HG03108 (cell line): ENCODE measurements at regions not wholly inside any gene's neighbourhood (a gene's known extent, or its start where the extent isn't known, plus 50 kb on each side); places are given as distances from the start of the nearest gene placed in this dataset.
"Not testable (repeated sequence)": the region's sequence is repeated elsewhere in the genome, so short reads cannot be mapped to it uniquely, and the experiment has no call there.

Experiments used
- ATAC-seq: cut with Tn5 transposase; IDR thresholded peaks from one replicate; pipeline ENCODE4 v1.9.1; 2021; ENCODE audit warnings: moderate library complexity; ENCODE audit not compliant: unreplicated experiment

DNA sequence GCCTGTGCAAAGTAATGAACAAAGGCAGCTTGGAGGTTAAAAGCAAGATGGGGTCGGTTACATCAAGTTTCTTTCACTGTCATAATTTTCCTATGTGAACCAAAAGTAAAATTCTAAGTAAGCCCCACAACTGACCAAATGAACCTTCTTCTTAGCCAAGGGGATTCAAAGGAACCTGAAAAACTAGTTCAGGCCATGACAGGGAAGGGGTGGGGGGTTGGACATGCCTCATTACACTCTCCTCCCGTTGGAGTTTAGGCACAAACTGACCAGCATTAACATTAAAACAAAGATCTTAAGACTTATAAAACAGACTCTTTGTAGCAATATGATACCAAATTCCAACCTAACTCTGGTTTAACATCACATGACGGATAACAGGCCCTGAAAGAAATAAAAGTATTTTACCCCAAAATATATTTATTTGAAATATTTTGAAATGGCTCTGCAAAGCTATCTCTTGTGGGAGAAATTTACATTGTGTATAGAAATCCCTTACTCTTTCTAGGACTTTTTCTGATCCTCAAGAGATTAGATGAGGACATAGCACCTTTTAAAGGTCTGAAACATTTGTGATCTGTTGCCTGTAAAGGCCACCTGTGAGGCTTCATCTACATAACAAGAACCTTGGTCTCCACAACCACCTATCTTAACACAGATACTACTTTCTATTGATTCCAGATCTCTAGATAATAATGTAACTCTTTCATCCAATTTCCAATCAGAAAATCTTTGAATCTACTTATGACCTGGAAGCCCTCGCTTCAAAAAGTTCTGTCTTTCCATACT, 1829.0 kb upstream of the MIR17HG start:
- no peak for ATAC-seq

DNA sequence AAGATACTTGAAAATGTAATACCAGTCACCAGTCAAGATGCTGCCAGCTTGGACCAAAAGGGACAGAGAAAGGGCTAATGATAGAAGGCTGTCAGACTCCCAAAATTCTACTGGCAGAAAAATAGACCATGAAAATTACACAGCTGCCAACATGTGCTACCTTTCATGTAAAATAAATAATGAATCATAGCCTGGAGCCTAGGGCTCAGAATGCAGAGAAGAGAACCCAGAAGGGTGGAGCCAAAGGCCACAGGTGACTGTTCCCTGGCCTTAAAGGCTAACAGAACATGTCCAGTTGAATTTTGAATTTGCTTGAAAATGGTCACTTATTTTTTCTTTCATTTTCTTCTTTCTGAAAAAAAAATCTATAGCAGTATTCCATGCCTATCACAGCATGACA, 1827.0 kb upstream of the MIR17HG start:
- no peak for ATAC-seq

DNA sequence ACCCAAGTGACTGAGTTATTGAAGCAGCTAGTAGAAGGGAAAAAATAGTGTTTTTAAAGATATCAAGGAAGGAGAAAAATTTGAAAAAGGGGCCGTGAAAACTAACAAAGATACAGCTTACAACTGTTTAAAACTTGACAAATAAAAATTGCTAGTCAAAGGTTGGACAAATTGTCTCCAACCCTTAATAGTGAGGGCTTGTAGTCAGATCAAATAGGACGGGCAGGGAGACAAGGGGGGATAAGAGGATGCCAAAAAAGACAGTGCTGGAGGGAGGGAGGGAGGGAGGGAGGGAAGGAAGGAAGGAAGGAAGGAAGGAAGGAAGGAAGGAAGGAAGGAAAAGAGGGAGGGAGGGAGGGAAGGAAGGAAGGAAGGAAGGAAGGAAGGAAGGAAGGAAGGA, 1825.8 kb upstream of the MIR17HG start:
- ATAC-seq: not testable (repeated sequence)

DNA sequence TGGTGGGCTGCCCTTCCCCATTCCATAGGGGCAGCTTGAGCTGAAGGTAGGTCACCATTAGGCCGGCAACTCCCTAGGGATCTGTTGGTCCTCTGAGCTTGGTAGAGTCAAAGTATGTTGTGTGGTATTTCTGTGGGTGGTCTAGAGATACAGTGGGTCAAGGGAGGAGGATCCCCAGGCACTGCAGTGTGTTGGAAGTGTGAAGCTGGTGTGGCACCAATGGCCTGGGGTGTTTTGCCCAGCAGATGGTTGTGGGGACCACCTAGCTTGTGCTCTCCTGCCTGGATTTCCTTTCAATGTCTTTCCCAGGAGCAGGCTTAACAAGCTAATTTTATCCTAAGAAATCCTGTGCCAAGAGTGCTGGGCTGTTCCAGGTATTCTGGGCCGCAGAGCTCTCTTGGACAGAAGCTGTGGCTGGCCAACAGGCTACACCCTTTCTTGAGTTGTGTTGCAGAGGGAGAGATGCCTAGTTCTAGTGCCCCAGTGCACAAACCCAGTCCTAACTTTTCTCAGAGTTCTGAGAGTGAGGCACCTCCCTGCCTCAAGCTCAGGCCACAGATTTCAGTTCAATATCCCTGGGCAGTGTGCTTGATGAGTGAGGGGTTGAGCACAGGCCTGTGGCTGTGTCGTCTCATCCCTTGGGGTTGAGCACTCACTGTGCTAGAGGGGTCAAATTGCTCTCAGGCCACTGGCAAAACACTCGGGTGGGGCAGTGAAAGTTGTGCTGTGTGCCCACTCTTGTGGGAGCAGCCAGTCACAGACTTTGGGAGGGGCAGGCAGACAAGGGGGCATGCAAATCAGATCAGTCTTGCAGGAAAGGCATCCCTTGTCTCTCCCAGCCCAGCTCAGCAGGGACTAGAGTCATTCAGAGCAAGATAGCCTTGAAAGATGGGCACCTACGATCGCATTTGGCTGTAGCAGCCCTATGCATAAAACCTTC, 1806.1 kb upstream of the MIR17HG start:
- no peak for ATAC-seq

DNA sequence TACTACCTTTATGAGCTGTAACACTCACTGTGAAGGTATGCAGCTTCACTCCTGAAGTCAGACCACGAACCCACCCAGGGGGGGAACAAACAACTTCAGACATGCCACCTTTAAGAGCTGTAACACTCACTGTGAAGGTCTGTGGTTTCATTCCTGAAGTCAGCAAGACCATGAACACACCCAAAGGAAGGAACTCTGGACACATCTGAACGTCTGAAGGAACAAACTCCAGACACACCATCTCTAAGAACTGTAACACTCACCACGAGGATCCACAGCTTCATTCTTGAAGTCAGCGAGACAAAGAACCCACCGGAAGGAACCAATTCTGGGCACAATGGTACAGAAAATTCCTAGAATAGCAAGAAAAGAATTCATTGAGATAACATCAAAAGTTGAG, 1796.5 kb upstream of the MIR17HG start:
- ATAC-seq: no peak

DNA sequence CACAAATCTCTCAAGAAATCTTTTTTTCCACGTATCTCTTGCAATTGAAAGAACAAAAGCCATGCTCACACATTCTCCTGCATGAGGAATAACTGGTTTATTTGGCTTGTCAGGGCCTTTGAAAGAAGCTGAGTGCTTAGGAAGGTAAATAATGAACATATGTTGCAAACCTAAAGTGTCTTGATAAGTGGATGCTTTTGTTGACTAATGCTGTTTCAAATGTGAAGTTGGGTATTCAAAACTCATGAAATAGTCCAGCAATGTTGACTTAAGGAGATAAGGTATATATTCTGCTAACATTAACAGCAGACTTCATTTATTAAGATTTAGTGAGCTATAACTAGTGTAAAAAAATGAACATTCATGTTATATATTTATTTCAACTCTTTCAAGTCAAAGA, 1792.7 kb upstream of the MIR17HG start:
- ATAC-seq: no peak

DNA sequence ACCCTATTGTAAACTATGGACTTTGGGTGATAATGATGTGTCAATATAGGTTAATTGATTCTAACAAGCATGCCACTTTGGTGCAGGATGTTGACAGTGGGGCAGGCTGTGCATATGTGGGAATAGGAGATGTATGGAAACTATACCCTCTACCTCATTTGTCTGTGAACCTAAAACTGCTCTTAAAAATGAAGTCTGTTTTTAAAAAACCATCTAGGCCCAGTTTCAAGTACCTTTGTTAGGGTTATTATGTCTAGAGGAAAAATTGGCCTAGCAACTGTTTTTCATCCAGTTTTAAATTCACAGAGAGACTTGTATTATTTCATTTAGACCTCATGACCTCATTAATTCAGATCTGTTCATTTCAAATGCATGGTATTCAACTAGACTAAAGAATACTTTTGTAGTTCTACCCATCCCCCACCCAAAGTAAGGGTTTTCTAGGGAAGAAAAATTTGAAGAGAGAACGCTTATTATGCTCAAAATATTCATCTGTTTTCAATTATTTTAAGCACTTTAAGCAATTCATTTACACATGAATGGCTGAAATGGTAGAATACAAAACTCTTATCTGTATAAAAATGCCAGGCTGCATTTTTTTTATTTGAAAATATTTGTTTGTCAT, 1781.9 kb upstream of the MIR17HG start:
- no peak for ATAC-seq

DNA sequence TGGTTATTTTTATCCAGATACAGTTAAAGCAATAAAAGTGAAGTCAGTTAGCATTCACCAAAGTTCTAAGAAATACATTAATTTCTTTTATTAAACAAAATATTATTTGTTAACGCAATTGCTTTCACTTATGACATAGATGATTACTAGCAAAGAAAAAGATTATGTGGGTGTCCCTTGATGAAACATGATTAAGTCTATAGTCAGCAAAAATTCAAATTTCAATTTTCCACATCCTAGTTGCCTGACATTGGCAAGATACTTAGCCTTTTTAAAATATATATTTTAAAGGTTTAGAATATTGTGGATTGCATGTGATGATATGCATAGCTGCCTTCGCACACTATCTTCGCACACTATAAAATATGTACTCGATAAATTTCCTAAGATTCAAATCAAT, 1780.5 kb upstream of the MIR17HG start:
- no peak for ATAC-seq

DNA sequence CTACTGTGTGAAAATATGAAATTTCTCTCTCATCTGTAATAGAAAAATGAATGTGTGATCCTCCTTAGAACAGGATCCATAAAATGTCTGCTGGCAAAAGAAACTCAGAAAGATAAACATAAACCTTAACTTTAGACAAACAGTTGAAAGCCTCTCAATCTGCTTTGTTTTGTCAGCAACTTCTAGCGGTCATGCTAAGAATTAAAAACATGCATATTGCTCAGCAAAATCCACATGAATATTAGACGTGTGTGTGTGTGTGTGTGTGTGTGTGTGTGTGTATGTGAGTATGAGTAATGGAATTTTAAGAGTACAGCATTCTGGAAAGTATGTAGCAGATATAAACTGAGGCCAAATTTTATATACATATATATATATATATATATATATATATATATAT, 1779.2 kb upstream of the MIR17HG start:
- no peak for ATAC-seq

DNA sequence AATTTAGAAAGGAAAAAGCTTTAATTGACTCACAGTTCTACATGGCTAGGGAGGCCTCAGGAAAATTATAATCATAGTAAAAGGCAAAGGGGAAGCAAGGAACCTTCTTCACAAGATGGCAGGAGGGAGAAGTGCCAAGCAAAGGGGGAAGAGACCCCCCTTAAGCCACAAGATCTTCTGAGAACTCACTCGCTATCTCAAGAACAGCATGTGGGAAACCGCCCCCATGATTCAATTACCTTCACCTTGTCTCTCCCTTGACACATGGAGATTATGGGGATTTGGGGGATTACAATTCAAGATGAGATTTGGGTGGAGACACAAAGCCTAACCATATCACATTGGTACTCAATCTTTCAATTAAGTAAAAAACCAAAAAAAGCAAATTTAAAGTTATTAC, 1778.7 kb upstream of the MIR17HG start:
- ATAC-seq: no peak

DNA sequence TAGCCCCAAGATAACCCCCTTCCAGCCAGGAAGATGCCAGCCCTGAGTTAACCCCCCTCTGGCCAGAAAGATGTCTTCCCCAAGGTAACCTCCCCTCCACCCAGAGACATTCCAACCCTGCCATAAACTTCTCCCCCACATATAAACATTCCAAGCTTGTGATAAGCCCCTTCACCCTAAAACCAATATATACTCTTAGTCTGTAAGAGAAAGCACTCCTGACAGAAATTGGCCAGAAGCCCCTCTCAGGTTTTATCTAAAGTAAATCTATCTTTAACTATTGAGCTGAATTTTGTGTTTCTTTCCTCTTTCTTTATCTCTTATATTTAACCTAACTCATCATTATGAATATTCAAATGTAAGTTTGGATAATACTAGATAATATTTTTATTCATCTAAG, 1775.8 kb upstream of the MIR17HG start:
- no peak for ATAC-seq

DNA sequence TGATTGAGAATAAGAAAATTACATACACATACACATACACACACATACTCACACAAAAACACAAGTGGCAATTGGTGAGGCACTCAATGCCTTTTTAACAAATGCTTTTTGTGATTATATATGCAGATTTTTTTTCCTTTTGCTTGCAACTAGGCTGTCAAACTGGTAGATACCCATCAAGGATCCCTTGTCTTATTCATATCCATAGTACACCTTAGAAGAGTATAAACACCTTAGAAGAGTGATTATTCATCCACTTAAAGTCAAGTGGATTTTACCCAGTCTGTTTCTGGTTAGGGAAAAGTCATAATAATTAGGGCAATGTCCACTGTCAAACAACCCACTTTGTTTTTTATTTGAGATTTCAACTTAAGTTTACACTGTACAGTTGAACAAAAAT, 1773.4 kb upstream of the MIR17HG start:
- no peak for ATAC-seq

DNA sequence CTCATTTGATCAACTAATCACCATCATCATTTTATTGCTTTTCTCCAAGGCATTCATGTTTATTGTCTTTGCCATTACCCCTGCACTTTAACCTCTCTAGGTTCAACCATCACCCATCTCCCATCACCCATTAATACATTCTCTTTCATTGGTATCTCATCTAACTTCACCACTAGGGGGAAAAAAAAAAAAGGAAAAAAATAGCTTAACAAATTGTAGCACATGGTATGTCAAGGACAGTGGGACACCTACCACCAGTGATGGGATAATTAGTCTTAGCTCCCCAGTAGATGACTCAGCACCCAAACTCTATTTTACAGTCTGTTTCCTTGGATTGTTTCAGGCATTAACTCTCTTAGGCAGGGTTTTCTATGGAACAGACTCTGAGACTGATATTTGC, 1770.2 kb upstream of the MIR17HG start:
- no peak for ATAC-seq

DNA sequence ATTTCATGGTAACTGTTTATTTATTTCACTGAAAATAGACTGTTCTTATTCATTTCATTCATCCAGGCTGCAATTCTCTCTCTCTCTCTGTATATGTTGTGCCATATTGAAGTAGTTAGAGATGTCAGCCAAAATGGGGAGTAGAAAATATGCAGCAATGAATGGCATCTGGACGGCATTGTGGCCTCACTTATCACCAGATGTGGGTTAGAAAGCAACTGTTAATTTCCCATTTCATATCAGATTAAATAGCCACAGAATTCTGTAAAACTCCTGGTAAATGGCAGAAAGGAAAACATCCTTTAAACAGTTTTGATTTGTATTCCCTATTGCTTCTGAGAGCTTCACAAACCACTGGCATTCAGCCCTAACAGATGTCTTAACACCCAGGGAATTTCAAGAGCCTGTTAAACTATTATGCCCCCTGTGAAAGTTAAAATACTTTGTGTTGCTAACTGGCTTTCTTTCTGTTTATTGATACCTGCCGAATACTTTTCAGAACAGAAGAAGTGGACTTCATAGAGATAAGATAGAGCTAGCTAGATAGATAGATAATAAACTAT, 1763.3 kb upstream of the MIR17HG start:
- ATAC-seq: no peak

DNA sequence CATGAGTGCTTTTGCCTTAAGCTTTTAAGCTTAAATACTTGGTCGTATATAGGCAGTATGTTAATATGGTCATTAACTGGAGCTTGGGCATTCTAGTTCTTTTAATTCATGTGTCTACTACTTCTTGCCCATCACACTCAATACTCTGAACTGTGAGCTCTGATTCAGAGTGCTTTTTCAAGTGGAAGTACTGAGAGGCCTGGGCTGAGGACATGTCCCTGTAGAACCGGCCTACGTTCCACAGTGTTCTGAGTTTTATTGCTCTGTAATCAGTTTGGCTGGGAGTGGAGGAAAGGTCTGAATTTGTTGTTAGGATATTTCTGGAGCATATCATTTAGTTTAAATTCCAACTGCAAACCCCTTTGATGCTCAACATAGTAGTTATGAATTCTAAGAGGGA, 1744.8 kb upstream of the MIR17HG start:
- ATAC-seq: no peak

DNA sequence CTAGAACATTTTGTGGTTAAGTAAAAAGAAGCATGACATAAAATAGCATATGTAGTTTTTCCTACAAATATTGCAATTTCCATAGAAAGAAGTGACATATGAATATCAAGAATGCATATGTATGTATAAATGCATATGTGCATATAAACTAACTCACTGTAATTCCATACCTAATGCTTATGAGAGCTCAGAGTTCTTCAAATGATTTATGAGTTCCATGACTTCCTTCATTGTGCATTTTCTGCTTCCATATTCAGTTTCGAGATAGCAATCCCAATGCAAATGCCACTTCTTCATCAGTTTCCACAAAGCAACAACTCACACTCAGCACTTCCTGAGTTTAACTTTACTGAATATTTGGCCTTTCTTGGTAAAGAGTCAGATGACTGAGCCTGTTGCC, 1744.3 kb upstream of the MIR17HG start:
- ATAC-seq: no peak

DNA sequence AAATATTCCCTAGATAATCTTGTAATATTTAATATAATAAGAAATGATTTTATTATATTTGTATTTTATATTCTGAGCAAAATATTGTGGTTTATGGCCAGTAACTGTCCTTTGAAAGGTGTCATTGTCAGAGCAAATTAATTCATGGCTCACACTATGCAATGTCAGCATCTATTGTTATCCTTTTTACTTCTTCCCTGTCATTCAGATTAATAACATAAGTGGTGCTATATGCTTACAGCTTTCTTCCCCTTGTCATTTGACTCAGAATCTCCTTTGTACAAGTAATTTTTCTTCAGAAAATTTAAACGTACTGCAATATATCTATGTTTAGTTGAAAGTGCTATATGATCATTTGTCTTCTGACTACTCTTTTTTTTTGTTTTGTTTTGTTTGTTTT, 1738.2 kb upstream of the MIR17HG start:
- ATAC-seq: no peak

DNA sequence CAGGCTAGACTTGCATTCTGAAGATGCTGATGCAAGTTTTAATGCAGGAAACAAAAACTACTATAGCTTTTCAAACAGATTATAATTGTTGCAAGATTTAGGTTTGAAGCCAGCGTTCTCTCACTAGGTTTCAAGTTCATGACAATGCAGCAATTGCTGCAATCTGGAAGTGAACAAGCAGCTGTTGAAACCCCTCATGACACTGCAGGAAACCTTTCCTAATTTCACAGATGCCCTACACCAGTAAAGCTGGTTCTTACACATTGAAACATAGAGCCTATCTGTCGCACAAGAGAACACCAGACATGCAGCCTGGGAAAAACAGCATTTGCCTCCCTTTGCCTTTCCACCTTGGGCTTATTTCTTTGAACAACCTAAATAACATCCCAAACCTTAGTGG, 1737.2 kb upstream of the MIR17HG start:
- no peak for ATAC-seq

DNA sequence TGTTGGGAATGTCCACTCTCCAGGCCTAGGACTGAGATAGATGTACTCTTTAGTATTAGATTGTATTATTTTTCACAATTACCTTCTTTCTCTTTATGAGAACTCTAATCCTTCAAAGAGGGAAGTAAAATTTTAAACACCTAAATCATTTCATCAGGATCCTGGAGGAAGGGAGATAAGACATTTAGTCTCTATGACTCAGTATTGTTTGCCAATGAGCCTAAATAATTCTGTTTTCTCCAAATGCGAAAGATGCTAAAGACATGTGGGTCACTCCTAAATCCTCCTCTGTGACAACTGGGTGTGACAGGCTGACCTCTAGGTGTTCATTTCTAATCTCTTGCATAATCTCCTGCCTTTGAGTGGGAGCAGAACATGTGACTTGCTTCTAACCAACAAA, 1736.6 kb upstream of the MIR17HG start:
- ATAC-seq: no peak

DNA sequence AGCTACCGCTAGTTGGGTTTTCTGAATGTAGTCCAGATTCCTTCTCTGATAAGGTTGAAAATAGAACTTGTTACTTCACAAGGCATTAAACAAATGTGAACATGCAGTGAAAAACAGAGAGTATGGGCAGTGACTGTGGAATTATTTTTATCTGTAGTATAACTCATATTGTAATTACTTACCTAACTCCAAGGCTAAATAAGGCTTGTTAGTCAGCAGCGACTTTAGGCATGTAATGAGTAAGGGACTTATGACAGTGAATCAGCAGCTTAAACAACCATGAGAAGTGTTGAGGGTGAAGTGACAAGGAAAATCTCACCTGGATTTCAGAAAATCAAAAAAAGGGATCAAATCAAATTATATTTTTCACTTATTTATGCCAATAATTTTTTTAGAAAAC, 1719.5 kb upstream of the MIR17HG start:
- no peak for ATAC-seq

DNA sequence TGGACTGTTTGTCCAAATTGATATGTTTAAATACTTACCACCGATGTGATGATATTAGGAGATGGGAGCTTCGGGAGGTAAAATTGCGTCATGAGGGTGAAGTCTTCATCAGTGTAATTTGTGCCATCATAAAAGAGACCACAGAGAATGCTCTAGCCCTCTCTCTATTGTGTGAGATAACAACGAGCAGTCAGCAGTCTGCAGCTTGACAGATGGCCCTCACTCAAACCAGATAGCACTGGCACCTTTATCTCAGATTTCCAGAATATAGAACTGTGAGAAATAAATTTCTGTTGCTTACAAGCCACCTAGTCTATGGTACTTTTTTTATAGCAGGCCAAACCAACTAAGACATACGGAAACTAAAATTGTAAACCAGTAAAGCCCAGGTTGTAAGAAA, 1718.9 kb upstream of the MIR17HG start:
- no peak for ATAC-seq
